Spleen (tissue), 11 donors: ENCODE measurements at regions not wholly inside any gene's neighbourhood (a gene's known extent, or its start where the extent isn't known, plus 50 kb on each side); places are given as distances from the start of the nearest gene placed in this dataset.

Experiments
- DNase-seq: peaks from one replicate; pipeline ENCODE4 v3.0.0-alpha.2; 2020
- H3K27ac ChIP-seq, 8 donors: fragments of 200-600 bp; sonication (generic) in 7 of 8; 1 replicate in 4 of 8; 2 replicates in 4 of 8; pipeline versions ENCODE4 v1.5.0 to v1.8.0; 2016 to 2021; ENCODE audit warnings: inconsistent platforms in 4 of 8, mild to moderate bottlenecking in 4 of 8, moderate library complexity in 1 of 8
- H3K27me3 ChIP-seq, 7 donors: fragments of 200-600 bp; sonication (generic) in 6 of 7; replicated peaks in 1 of 7; 1 replicate in 4 of 7; 2 replicates in 3 of 7; pipeline versions ENCODE4 v1.5.0 to v1.8.0; 2016 to 2021; ENCODE audit warnings: inconsistent platforms in 3 of 7, mild to moderate bottlenecking in 1 of 7
- H3K36me3 ChIP-seq, 6 donors: fragments of 200-600 bp; sonication (generic) in 5 of 6; 1 replicate in 4 of 6; 2 replicates in 2 of 6; pipeline versions ENCODE4 v1.5.0 to v1.8.0; 2016 to 2021; ENCODE audit warnings: inconsistent platforms in 2 of 6
- H3K4me1 ChIP-seq, 6 donors: fragments of 200-600 bp; sonication (generic) in 5 of 6; 1 replicate in 3 of 6; 2 replicates in 3 of 6; pipeline versions ENCODE4 v1.5.0 to v1.8.0; 2016 to 2021; ENCODE audit warnings: inconsistent platforms in 3 of 6
- H3K4me3 ChIP-seq, 8 donors: fragments of 200-600 bp; sonication (generic) in 7 of 8; 1 replicate in 4 of 8; 2 replicates in 4 of 8; pipeline versions ENCODE4 v1.5.0 to v1.8.0; 2016 to 2021; ENCODE audit warnings: inconsistent platforms in 4 of 8, mild to moderate bottlenecking in 4 of 8, moderate library complexity in 2 of 8
- H3K9me3 ChIP-seq, 8 donors: fragments of 200-600 bp; sonication (generic) in 7 of 8; 1 replicate in 4 of 8; 2 replicates in 4 of 8; pipeline versions ENCODE4 v1.5.0 to v1.8.0; 2016 to 2021; ENCODE audit warnings: inconsistent platforms in 4 of 8
- CTCF ChIP-seq, 11 experiments: fragments of 200-600 bp in 7 of 11; fragments of 450-650 bp in 4 of 11; sonication (generic) in 4 of 11; IDR thresholded peaks in 8 of 11; conservative IDR thresholded peaks in 3 of 11; 1 replicate in 7 of 11; 2 replicates in 4 of 11; pipeline versions ENCODE4 v1.4.0 to v1.8.0; 2016 to 2021; ENCODE audit warnings: antibody characterized with exemption in 11 of 11, inconsistent platforms in 4 of 11, mild to moderate bottlenecking in 1 of 11
- POLR2A ChIP-seq, 3 donors: fragments of 450-650 bp; IDR thresholded peaks; one replicate each; pipeline ENCODE4 v1.5.1; 2017; ENCODE audit warnings: antibody characterized with exemption in 3 of 3, mild to moderate bottlenecking in 1 of 3
- POLR2AphosphoS5 ChIP-seq, 3 donors: sonication (generic); formaldehyde crosslinking; IDR thresholded peaks; one replicate each; pipeline ENCODE4 v1.5.1; 2017; ENCODE audit warnings: antibody characterized with exemption in 3 of 3
- WGBS, 5 donors: extraction: QIAGEN DNeasy Blood & Tissue Kit in 3 of 5; methylation state at CpG; one replicate each; pipeline versions ENCODE4 v1.1.5 to v1.1.7; 2013 to 2018; 5-methylcytosine and 5-hydroxymethylcytosine counted together
- intact Hi-C: fragments of 100-400 bp; cut with DNase I; formaldehyde crosslinking; loops from one replicate; pipeline ENCODE4 v1.15.0; 2023; ENCODE audit warnings: low total_unique reads
- donor health status: healthy with polysubstance abuse.
- donor health status: DM: no; HTN: no; CAD: no; lungs with moderate emphysema.
- donor health status: DM: no; HTN: no; CAD: no.
- donor health status: Bipolar disorder and iron deficiency.
- donor health status: healthy.
- donor health status: DM: no; HTN: no; CAD: no.
- donor health status: DM: yes; HTN: yes; CAD: no.

DNA sequence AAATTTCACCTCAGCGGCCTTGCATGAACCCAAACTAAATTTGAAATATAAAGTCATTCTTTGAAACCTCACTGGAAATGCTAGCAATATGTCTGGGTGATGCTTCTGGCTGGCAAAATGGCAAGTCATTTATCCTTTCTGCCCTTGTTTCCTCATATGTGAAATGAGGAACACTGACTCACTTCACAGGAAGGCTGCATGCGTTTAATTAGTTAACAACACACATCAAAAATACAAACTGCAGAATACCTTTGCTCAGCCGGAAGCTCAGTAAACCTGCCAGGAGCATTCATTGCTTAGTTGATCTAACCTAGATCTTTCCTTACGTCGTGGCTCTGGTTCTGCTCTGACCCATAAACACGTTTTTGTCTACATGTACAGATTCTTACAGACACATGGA is 214.2 kb upstream of the ACVR2A start:
- Histone ChIP-seq H3K27me3 (no peaks in the 10 kb centered on the region), H3K4me1 (peaks cover 0 to 23% (median 0%) of the 10 kb centered on the region in 6 donors), H3K27ac (no peak overlapping the region), H3K36me3 (no peaks in the 10 kb centered on the region), H3K4me3 (no peak overlapping the region), H3K9me3 (no peaks in the 10 kb centered on the region)
- TF ChIP-seq POLR2AphosphoS5 (IDR thresholded peaks at IDR 0.05) (no peak), CTCF (IDR thresholded peaks at IDR 0.05 in 8 of 11, conservative IDR thresholded peaks at IDR 0.05 in 3 of 11) (no peak)
- DNase-seq, result no peak
- intact Hi-C loops, result no loop called here
- 28 to 55% (median 37%) methylated on average over 6 of the region's 6 CpGs for WGBS, 5 donors

GRCh38 chr2:147628971-147629421 is 215.8 kb upstream of the ACVR2A start:
- H3K27ac ChIP-seq, result no peak overlapping the region
- H3K4me3 ChIP-seq, result no peak overlapping the region
- intact Hi-C loops, result no loop called here
- TF ChIP-seq POLR2A (IDR thresholded peaks at IDR 0.05), result no peak
- H3K9me3 ChIP-seq, result no peaks in the 10 kb centered on the region
- H3K27me3 ChIP-seq, result no peaks in the 10 kb centered on the region
- WGBS, 5 donors, result 35 to 60% (median 37%) methylated on average over 1 of the region's 1 CpG
- H3K4me1 ChIP-seq, result peaks cover 0 to 21% (median 0%) of the 10 kb centered on the region in 6 donors
- H3K36me3 ChIP-seq, result no peaks in the 10 kb centered on the region
- no peak for DNase-seq

GRCh38 chr2:147623328-147623727 is 221.5 kb upstream of the ACVR2A start:
- no peaks in the 10 kb centered on the region for H3K27me3 ChIP-seq
- TF ChIP-seq POLR2A (IDR thresholded peaks at IDR 0.05) (no peak), POLR2AphosphoS5 (IDR thresholded peaks at IDR 0.05) (no peak), CTCF (IDR thresholded peaks at IDR 0.05 in 8 of 11, conservative IDR thresholded peaks at IDR 0.05 in 3 of 11) (no peak)
- 54 to 70% (median 62%) methylated on average over 1 of the region's 1 CpG for WGBS, 5 donors
- no peaks in the 10 kb centered on the region for H3K9me3 ChIP-seq
- intact Hi-C loops, result no loop called here
- H3K4me3 ChIP-seq, result no peak overlapping the region
- H3K4me1 ChIP-seq, result peaks cover 0 to 5% (median 0%) of the 10 kb centered on the region in 6 donors
- no peak for DNase-seq
- no peak overlapping the region for H3K27ac ChIP-seq
- no peaks in the 10 kb centered on the region for H3K36me3 ChIP-seq

DNA sequence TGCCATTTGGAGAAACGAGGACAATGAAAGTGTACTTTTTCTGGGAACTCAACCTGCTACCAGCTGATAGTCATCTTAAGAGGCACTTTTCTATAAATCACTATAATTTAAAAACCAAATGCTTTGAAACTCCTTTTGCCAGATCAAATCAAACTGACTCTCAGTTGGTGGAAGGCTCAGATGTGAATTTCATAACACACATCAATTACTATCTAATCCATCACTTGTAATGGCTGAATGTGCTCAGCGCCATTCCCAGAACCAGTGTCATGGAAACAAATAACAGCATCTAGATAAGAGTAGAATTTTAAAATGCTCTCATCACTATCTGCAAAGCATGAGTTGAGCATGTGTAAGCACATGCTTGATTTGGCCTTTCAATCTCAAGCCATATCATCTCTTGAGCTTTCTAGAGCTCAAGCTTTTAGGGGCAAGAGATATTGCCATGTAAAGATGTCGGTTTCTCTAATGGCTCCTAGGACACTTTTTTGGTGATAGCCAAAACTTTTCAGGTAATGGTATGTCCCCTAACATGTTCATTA is 223.1 kb upstream of the ACVR2A start:
- DNase-seq, result no peak
- intact Hi-C loops, result no loop called here
- no peak overlapping the region for H3K27ac ChIP-seq
- WGBS, 5 donors, result 77 to 91% (median 89%) methylated on average over 3 of the region's 3 CpGs
- peaks cover 0 to 5% (median 0%) of the 10 kb centered on the region in 6 donors for H3K4me1 ChIP-seq
- no peak overlapping the region for H3K4me3 ChIP-seq
- H3K27me3 ChIP-seq, result no peaks in the 10 kb centered on the region
- TF ChIP-seq CTCF (IDR thresholded peaks at IDR 0.05 in 8 of 11, conservative IDR thresholded peaks at IDR 0.05 in 3 of 11), result no peak
- no peak for TF ChIP-seq POLR2AphosphoS5 (IDR thresholded peaks at IDR 0.05)
- no peak for TF ChIP-seq POLR2A (IDR thresholded peaks at IDR 0.05)
- no peaks in the 10 kb centered on the region for H3K36me3 ChIP-seq
- no peaks in the 10 kb centered on the region for H3K9me3 ChIP-seq

- DNase-seq, result no peak
- Histone ChIP-seq H3K36me3 (no peaks in the 10 kb centered on the region), H3K27ac (no peak overlapping the region), H3K9me3 (no peaks in the 10 kb centered on the region), H3K4me1 (peaks cover 0 to 5% (median 0%) of the 10 kb centered on the region in 6 donors), H3K27me3 (no peaks in the 10 kb centered on the region), H3K4me3 (no peak overlapping the region)
- 89 to 94% (median 92%) methylated on average over 4 of the region's 4 CpGs for WGBS, 5 donors
- intact Hi-C loops, result no loop called here
- TF ChIP-seq POLR2AphosphoS5 (IDR thresholded peaks at IDR 0.05), result no peak
- no peak for TF ChIP-seq POLR2A (IDR thresholded peaks at IDR 0.05)
- TF ChIP-seq CTCF (IDR thresholded peaks at IDR 0.05 in 8 of 11, conservative IDR thresholded peaks at IDR 0.05 in 3 of 11), result no peak
These were observed 225.0 kb upstream of the ACVR2A start for GRCh38 chr2:147619808-147620207.
